Bronchial epithelial cell (primary cell): ENCODE measurements at regions not wholly inside any gene's neighbourhood (a gene's known extent, or its start where the extent isn't known, plus 50 kb on each side); places are given as distances from the start of the nearest gene placed in this dataset.

Source experiments
- DNase-seq: peaks from one replicate; pipeline ENCODE4 v3.0.0-alpha.2; 2010; ENCODE audit warnings: low read depth
- FAIRE-seq: peaks from 2 replicates; lab custom pipeline; 2011; peaks lifted over from hg19 to GRCh38; lab: Jason Lieb, UNC
- H3K27me3 ChIP-seq: 2 replicates; pipeline ENCODE4 v1.5.1; 2011; ENCODE audit warnings: low read length; ENCODE audit not compliant: control insufficient read depth, insufficient read depth
- H3K36me3 ChIP-seq: 2 replicates; pipeline ENCODE4 v1.5.1; 2011; ENCODE audit warnings: low read length; ENCODE audit not compliant: control insufficient read depth, insufficient read depth
- H3K4me3 ChIP-seq: 2 replicates; pipeline ENCODE4 v1.5.1; 2011; ENCODE audit warnings: mild to moderate bottlenecking, low read depth, low read length, control low read depth
- CTCF ChIP-seq: IDR thresholded peaks from 2 replicates; pipeline ENCODE4 v1.5.1; 2011; ENCODE audit warnings: mild to moderate bottlenecking, moderate library complexity, low read length, control low read depth, inconsistent platforms; ENCODE audit not compliant: insufficient read depth, severe bottlenecking

- FAIRE-seq: no peak
- Histone ChIP-seq H3K27me3 (no peaks in the 10 kb centered on the region), H3K4me3 (no peak overlapping the region), H3K36me3 (no peaks in the 10 kb centered on the region)
- no peak for TF ChIP-seq CTCF
- DNase-seq: no peak
Measured at GRCh38 chr3:30245858-30246622, 360.4 kb upstream of the TGFBR2 start.

GRCh38 chr3:30248423-30248822 is 358.0 kb upstream of the TGFBR2 start:
- Histone ChIP-seq H3K27me3 (no peaks in the 10 kb centered on the region), H3K4me3 (no peak overlapping the region), H3K36me3 (no peaks in the 10 kb centered on the region)
- no peak for TF ChIP-seq CTCF
- FAIRE-seq: no peak
- no peak for DNase-seq

GRCh38 chr3:30252474-30252873 is 353.9 kb upstream of the TGFBR2 start:
- FAIRE-seq (no peak), DNase-seq (peak; percentile 44)
- TF ChIP-seq CTCF: no peak
- Histone ChIP-seq H3K27me3 (no peaks in the 10 kb centered on the region), H3K36me3 (no peaks in the 10 kb centered on the region), H3K4me3 (no peak overlapping the region)

- DNase-seq (no peak), FAIRE-seq (no peak)
- Histone ChIP-seq H3K4me3 (no peak overlapping the region), H3K27me3 (no peaks in the 10 kb centered on the region), H3K36me3 (no peaks in the 10 kb centered on the region)
- no peak for TF ChIP-seq CTCF
Measured at GRCh38 chr3:30253832-30254231, 352.6 kb upstream of the TGFBR2 start.

- no peaks in the 10 kb centered on the region for H3K27me3 ChIP-seq
- no peak for DNase-seq
- TF ChIP-seq CTCF: no peak
- H3K4me3 ChIP-seq: no peak overlapping the region
- no peak for FAIRE-seq
- H3K36me3 ChIP-seq: no peaks in the 10 kb centered on the region
Measured at GRCh38 chr3:30256474-30256873, 349.9 kb upstream of the TGFBR2 start.
